ENCODE measurements at regions not wholly inside any gene's neighbourhood (a gene's known extent, or its start where the extent isn't known, plus 50 kb on each side); places are given as distances from the start of the nearest gene placed in this dataset.

DNA sequence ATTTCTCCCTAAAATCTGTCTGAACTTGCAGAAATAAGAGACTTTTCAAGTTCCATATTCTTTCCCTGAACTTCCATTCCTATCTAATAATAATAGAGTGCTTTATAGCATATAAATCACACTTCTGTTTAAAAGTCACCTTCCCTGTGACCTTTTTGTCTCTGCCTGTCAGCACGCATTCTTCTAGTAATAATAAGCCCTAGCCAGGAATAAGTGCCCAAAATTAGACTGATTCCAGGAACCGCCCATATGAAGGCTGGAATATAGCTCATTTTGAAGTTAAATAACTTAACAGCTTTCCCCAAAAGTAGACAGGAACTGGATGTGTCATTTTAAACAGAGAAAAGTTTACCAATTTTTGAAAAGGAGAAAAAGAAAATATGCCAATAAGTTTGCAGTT is 576.5 kb downstream of the EPHA4 start:
- DNase-seq (ENCODE audit: low read depth): no peak
- no peak overlapping the region for H3K4me3 ChIP-seq (ENCODE audit: low read depth, low read length)
- in situ Hi-C loops (cut with HindIII; ENCODE audit: low sequenced_read_pairs): no loop called here
- TF ChIP-seq, protein P1, sequence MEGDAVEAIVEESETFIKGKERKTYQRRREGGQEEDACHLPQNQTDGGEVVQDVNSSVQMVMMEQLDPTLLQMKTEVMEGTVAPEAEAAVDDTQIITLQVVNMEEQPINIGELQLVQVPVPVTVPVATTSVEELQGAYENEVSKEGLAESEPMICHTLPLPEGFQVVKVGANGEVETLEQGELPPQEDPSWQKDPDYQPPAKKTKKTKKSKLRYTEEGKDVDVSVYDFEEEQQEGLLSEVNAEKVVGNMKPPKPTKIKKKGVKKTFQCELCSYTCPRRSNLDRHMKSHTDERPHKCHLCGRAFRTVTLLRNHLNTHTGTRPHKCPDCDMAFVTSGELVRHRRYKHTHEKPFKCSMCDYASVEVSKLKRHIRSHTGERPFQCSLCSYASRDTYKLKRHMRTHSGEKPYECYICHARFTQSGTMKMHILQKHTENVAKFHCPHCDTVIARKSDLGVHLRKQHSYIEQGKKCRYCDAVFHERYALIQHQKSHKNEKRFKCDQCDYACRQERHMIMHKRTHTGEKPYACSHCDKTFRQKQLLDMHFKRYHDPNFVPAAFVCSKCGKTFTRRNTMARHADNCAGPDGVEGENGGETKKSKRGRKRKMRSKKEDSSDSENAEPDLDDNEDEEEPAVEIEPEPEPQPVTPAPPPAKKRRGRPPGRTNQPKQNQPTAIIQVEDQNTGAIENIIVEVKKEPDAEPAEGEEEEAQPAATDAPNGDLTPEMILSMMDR (IDR thresholded peaks at IDR 0.05; ENCODE audit: low read depth, low read length, missing control alignments): no peak

DNA sequence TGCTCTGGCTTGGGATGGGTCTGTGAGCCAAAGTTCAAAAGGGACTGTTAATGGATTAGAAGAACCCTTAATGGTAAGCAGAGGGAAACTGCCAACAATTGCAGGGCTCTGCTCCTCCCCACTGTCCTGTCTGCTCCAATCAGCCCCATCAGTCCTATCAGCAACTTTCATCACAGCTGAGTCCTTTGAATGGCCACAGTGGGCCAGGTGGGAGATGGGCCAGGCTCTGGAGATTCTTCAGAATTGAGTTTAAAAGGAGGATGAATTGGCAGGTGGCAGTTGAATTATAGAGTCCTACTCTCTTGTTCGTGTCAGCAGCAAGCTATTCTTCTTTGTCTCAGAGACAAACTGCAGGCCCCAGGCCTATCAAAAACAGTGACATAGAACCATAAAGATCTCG is 573.9 kb downstream of the EPHA4 start:
- TF ChIP-seq, protein P1 (IDR thresholded peaks at IDR 0.05; ENCODE audit: low read depth, low read length, missing control alignments): no peak
- no peak for DNase-seq (ENCODE audit: low read depth)
- in situ Hi-C loops (cut with HindIII; ENCODE audit: low sequenced_read_pairs): no loop called here
- no peak overlapping the region for H3K4me3 ChIP-seq (ENCODE audit: low read depth, low read length)

DNA sequence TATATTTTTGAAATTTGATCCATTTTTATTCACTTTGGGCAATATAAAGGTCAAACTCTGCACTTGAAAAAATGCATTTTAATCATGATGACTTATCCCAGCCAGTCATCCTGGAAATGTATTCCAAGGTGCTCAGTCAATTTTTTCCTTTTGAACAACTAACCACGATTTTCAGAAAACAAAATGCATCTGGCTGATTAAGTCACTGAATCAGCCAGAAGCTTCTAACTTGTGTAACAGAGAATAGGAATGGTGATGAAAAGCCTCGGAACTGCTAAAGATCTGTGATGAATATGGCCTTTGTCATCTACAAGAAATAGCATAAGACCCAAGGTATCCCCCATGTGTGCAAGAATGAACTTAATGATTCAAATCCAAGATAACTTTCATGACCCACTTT is 572.7 kb downstream of the EPHA4 start:
- H3K4me3 ChIP-seq (ENCODE audit: low read depth, low read length): no peak overlapping the region
- no peak for DNase-seq (ENCODE audit: low read depth)
- TF ChIP-seq, protein P1 (IDR thresholded peaks at IDR 0.05; ENCODE audit: low read depth, low read length, missing control alignments): no peak
- in situ Hi-C loops (cut with HindIII; ENCODE audit: low sequenced_read_pairs): no loop called here

DNA sequence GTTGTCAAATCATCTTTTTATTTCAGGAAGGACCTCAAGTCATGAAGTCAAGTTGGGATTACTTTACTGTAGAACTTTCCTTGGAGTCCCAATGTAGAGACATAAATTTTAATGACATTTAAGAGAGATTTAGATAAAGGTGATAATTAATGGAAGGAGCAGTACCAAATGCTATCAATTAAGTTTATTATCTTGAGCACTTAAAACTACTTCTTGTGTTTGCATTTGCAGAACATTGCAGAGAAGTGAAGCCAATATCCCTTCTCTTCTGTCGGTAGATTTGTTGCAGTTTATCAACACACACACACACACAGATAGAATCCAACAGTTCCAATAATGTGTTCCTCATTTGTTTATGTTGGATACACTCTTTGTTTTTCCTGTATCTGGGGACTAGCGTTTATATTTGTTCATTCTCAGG is 570.7 kb downstream of the EPHA4 start:
- TF ChIP-seq, protein P1 (IDR thresholded peaks at IDR 0.05; ENCODE audit: low read depth, low read length, missing control alignments): no peak
- in situ Hi-C loops (cut with HindIII; ENCODE audit: low sequenced_read_pairs): no loop called here
- DNase-seq (ENCODE audit: low read depth): no peak
- no peak overlapping the region for H3K4me3 ChIP-seq (ENCODE audit: low read depth, low read length)

DNA sequence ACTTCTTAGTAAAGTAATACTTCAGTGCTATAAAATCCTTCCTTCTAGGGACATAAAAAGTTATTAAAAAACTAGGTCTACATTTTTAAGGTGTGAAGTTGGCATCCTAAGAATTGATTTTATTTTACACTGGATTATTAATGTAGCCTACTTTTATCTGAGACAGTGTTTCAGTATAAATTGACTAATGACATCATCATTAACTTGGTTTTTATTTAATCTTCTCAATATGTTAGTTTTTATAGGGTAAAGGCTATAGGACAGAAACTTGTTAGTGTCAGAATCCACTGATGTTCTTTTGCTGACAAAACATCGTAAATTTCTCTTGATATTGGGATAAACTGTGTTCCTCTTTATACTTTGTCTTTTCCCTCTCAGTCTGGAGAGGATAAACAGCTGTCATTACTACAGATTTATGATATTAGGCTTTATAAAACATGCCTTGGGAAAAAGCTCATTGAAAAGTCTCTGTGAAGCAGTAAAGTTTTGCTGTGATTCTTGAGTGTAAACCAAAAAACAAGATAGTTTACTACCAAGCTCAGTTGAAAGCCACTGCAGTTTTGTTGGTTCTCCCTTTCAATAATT is 569.9 kb downstream of the EPHA4 start:
- TF ChIP-seq, protein P1 (IDR thresholded peaks at IDR 0.05; ENCODE audit: low read depth, low read length, missing control alignments): no peak

DNA sequence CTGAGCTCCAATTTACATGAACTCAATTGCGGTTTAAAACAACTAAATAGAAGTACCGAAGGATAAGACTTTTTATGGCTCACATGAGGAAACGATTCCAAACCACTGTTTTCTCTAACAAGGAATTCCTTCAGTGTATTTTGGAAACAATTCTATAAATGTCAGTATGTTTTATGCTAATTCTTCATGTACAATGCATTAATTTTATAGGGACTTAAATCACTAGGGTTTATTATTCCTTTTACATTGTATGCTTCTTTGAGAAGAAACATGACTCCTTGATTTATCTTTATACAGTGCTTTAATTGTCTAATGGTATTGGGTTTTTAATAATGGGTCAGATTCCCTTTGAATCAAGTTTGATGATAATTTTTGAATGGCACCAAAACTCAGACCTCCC is 566.8 kb downstream of the EPHA4 start:
- H3K4me3 ChIP-seq (ENCODE audit: low read depth, low read length): no peak overlapping the region
- in situ Hi-C loops (cut with HindIII; ENCODE audit: low sequenced_read_pairs): no loop called here
- DNase-seq (ENCODE audit: low read depth): no peak
- TF ChIP-seq, protein P1 (IDR thresholded peaks at IDR 0.05; ENCODE audit: low read depth, low read length, missing control alignments): no peak

More for the DNA sequence above, 569.9 kb downstream of the EPHA4 start:
- in situ Hi-C loops (cut with HindIII; ENCODE audit: low sequenced_read_pairs): no loop called here
- H3K4me3 ChIP-seq (ENCODE audit: low read depth, low read length): no peak overlapping the region
- DNase-seq (ENCODE audit: low read depth): no peak

All from astrocyte of the cerebellum (primary cell).